ENCODE measurements at regions not wholly inside any gene's neighbourhood (a gene's known extent, or its start where the extent isn't known, plus 50 kb on each side); places are given as distances from the start of the nearest gene placed in this dataset.

DNA sequence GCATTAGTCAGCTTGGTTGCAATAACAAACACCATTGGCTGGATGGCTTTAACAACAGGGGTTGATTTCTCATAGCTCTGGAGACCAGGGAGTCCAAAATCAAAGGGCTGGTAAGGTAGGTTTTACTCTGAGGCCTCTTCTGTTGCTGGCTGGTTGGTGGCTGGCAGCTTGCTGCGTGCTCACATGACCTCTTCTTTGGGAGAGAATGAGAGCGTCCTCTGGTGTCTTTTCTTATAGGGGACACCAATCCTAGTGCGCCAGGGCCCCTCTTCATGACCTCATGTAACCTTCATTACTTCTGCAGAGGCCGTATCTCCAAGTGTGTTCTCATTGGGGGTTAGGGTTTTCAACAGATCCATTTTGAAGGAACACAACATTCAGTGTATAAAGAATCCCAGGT lies 1308.3 kb downstream of the TBC1D22A start:
- Histone ChIP-seq H3K27me3 (ENCODE audit: control insufficient read depth in 3 of 3, insufficient read depth in 3 of 3, low read depth in 1 of 3, low read length in 3 of 3) (no peaks in the 10 kb centered on the region), H3K27ac (replicated peaks; ENCODE audit: low read length) (no peak overlapping the region), H3K9ac (ENCODE audit: low read depth, low read length, poor library complexity) (no peak overlapping the region), H3K36me3 (replicated peaks in 1 of 2; ENCODE audit: control insufficient read depth in 2 of 2, insufficient read depth in 2 of 2, low read length in 2 of 2) (no peaks in the 10 kb centered on the region), H3K18ac (ENCODE audit: low read length) (no peak overlapping the region), H3K9me3 (replicated peaks in 1 of 2; ENCODE audit: control insufficient read depth in 2 of 2, insufficient read depth in 1 of 2, low read depth in 1 of 2, low read length in 2 of 2) (no peaks in the 10 kb centered on the region), H2BK15ac (ENCODE audit: low read length) (no peak overlapping the region), H2BK120ac (ENCODE audit: low read depth, low read length) (no peak overlapping the region), H4K8ac (ENCODE audit: low read depth, low read length) (no peak overlapping the region), H3K4me3 (ENCODE audit: low read length in 2 of 2) (no peak overlapping the region), H4K91ac (ENCODE audit: low read depth, low read length, poor library complexity) (no peak overlapping the region), H3K4me1 (ENCODE audit: control insufficient read depth in 2 of 2, insufficient read depth in 1 of 2, low read depth in 1 of 2, low read length in 2 of 2) (peaks cover 0 to 5% of the 10 kb centered on the region in 2 donors), H3K14ac (ENCODE audit: low read length) (no peak overlapping the region), H3K79me1 (ENCODE audit: low read depth, low read length) (no peaks in the 10 kb centered on the region), H2BK12ac (ENCODE audit: low read length) (no peak overlapping the region), H2AFZ (ENCODE audit: low read length) (no peak overlapping the region), H3K4ac (ENCODE audit: low read length) (no peak overlapping the region), H2BK5ac (ENCODE audit: low read length) (no peak overlapping the region), H3K23ac (ENCODE audit: low read depth, low read length, poor library complexity) (no peak overlapping the region), H2AK5ac (ENCODE audit: low read depth, low read length) (no peak overlapping the region), H3K4me2 (ENCODE audit: insufficient read depth, low read length, poor library complexity, severe bottlenecking) (no peak overlapping the region)
- no CpG with 5 or more reads among the region's 4 CpGs for WGBS, 2 donors (ENCODE audit: extremely low coverage in 2 of 2, insufficient read length in 2 of 2, insufficient replicate concordance in 1 of 2)
- no peak for DNase-seq (ENCODE audit: low spot score)

- Histone ChIP-seq H3K18ac (ENCODE audit: low read length) (no peak overlapping the region), H3K27ac (replicated peaks; ENCODE audit: low read length) (no peak overlapping the region), H2BK15ac (ENCODE audit: low read length) (no peak overlapping the region), H4K8ac (ENCODE audit: low read depth, low read length) (no peak overlapping the region), H2AK5ac (ENCODE audit: low read depth, low read length) (no peak overlapping the region), H3K9me3 (replicated peaks in 1 of 2; ENCODE audit: control insufficient read depth in 2 of 2, insufficient read depth in 1 of 2, low read depth in 1 of 2, low read length in 2 of 2) (no peaks in the 10 kb centered on the region), H4K91ac (ENCODE audit: low read depth, low read length, poor library complexity) (no peak overlapping the region), H3K4me3 (ENCODE audit: low read length in 2 of 2) (no peak overlapping the region), H2BK12ac (ENCODE audit: low read length) (no peak overlapping the region), H3K27me3 (ENCODE audit: control insufficient read depth in 3 of 3, insufficient read depth in 3 of 3, low read depth in 1 of 3, low read length in 3 of 3) (no peaks in the 10 kb centered on the region), H3K4ac (ENCODE audit: low read length) (no peak overlapping the region), H3K14ac (ENCODE audit: low read length) (no peak overlapping the region), H3K23ac (ENCODE audit: low read depth, low read length, poor library complexity) (no peak overlapping the region), H3K4me1 (ENCODE audit: control insufficient read depth in 2 of 2, insufficient read depth in 1 of 2, low read depth in 1 of 2, low read length in 2 of 2) (peaks cover 0 to 5% of the 10 kb centered on the region in 2 donors), H3K9ac (ENCODE audit: low read depth, low read length, poor library complexity) (no peak overlapping the region), H2AFZ (ENCODE audit: low read length) (no peak overlapping the region), H3K36me3 (replicated peaks in 1 of 2; ENCODE audit: control insufficient read depth in 2 of 2, insufficient read depth in 2 of 2, low read length in 2 of 2) (no peaks in the 10 kb centered on the region), H2BK5ac (ENCODE audit: low read length) (no peak overlapping the region), H3K4me2 (ENCODE audit: insufficient read depth, low read length, poor library complexity, severe bottlenecking) (no peak overlapping the region), H3K79me1 (ENCODE audit: low read depth, low read length) (no peaks in the 10 kb centered on the region), H2BK120ac (ENCODE audit: low read depth, low read length) (no peak overlapping the region)
- no CpG with 5 or more reads among the region's 9 CpGs for WGBS, 2 donors (ENCODE audit: extremely low coverage in 2 of 2, insufficient read length in 2 of 2, insufficient replicate concordance in 1 of 2)
- no peak for DNase-seq (ENCODE audit: low spot score)
These were observed 1307.6 kb downstream of the TBC1D22A start for GRCh38 chr22:48070083-48070482.

- H2BK5ac ChIP-seq (ENCODE audit: low read length): no peak overlapping the region
- H2BK15ac ChIP-seq (ENCODE audit: low read length): no peak overlapping the region
- no peak overlapping the region for H2AFZ ChIP-seq (ENCODE audit: low read length)
- H3K4me1 ChIP-seq (ENCODE audit: control insufficient read depth in 2 of 2, insufficient read depth in 1 of 2, low read depth in 1 of 2, low read length in 2 of 2): peaks cover 0 to 5% of the 10 kb centered on the region in 2 donors
- H3K18ac ChIP-seq (ENCODE audit: low read length): no peak overlapping the region
- no peak overlapping the region for H2AK5ac ChIP-seq (ENCODE audit: low read depth, low read length)
- H3K23ac ChIP-seq (ENCODE audit: low read depth, low read length, poor library complexity): no peak overlapping the region
- H2BK120ac ChIP-seq (ENCODE audit: low read depth, low read length): no peak overlapping the region
- no peak overlapping the region for H3K14ac ChIP-seq (ENCODE audit: low read length)
- no peak for DNase-seq (ENCODE audit: low spot score)
- H2BK12ac ChIP-seq (ENCODE audit: low read length): no peak overlapping the region
- WGBS, 2 donors (ENCODE audit: extremely low coverage in 2 of 2, insufficient read length in 2 of 2, insufficient replicate concordance in 1 of 2): no CpG with 5 or more reads among the region's 2 CpGs
- H3K4ac ChIP-seq (ENCODE audit: low read length): no peak overlapping the region
- no peaks in the 10 kb centered on the region for H3K27me3 ChIP-seq (ENCODE audit: control insufficient read depth in 3 of 3, insufficient read depth in 3 of 3, low read depth in 1 of 3, low read length in 3 of 3)
- H4K8ac ChIP-seq (ENCODE audit: low read depth, low read length): no peak overlapping the region
- H3K9ac ChIP-seq (ENCODE audit: low read depth, low read length, poor library complexity): no peak overlapping the region
- no peaks in the 10 kb centered on the region for H3K79me1 ChIP-seq (ENCODE audit: low read depth, low read length)
- H3K36me3 ChIP-seq (replicated peaks in 1 of 2; ENCODE audit: control insufficient read depth in 2 of 2, insufficient read depth in 2 of 2, low read length in 2 of 2): no peaks in the 10 kb centered on the region
- no peaks in the 10 kb centered on the region for H3K9me3 ChIP-seq (replicated peaks in 1 of 2; ENCODE audit: control insufficient read depth in 2 of 2, insufficient read depth in 1 of 2, low read depth in 1 of 2, low read length in 2 of 2)
- no peak overlapping the region for H3K27ac ChIP-seq (replicated peaks; ENCODE audit: low read length)
- no peak overlapping the region for H3K4me2 ChIP-seq (ENCODE audit: insufficient read depth, low read length, poor library complexity, severe bottlenecking)
- no peak overlapping the region for H3K4me3 ChIP-seq (ENCODE audit: low read length in 2 of 2)
- H4K91ac ChIP-seq (ENCODE audit: low read depth, low read length, poor library complexity): no peak overlapping the region
These were observed 1306.8 kb downstream of the TBC1D22A start for GRCh38 chr22:48069256-48069655.

- no peak for DNase-seq (ENCODE audit: low spot score)
- no peaks in the 10 kb centered on the region for H3K79me1 ChIP-seq (ENCODE audit: low read depth, low read length)
- H3K9me3 ChIP-seq (replicated peaks in 1 of 2; ENCODE audit: control insufficient read depth in 2 of 2, insufficient read depth in 1 of 2, low read depth in 1 of 2, low read length in 2 of 2): no peaks in the 10 kb centered on the region
- no peak overlapping the region for H3K27ac ChIP-seq (replicated peaks; ENCODE audit: low read length)
- no peak overlapping the region for H4K91ac ChIP-seq (ENCODE audit: low read depth, low read length, poor library complexity)
- H3K14ac ChIP-seq (ENCODE audit: low read length): no peak overlapping the region
- no peak overlapping the region for H3K9ac ChIP-seq (ENCODE audit: low read depth, low read length, poor library complexity)
- H3K23ac ChIP-seq (ENCODE audit: low read depth, low read length, poor library complexity): no peak overlapping the region
- no CpG with 5 or more reads among the region's 18 CpGs for WGBS, 2 donors (ENCODE audit: extremely low coverage in 2 of 2, insufficient read length in 2 of 2, insufficient replicate concordance in 1 of 2)
- H3K4me3 ChIP-seq (ENCODE audit: low read length in 2 of 2): no peak overlapping the region
- no peak overlapping the region for H2BK5ac ChIP-seq (ENCODE audit: low read length)
- H2AK5ac ChIP-seq (ENCODE audit: low read depth, low read length): no peak overlapping the region
- H3K18ac ChIP-seq (ENCODE audit: low read length): no peak overlapping the region
- H4K8ac ChIP-seq (ENCODE audit: low read depth, low read length): no peak overlapping the region
- peaks cover 0 to 5% of the 10 kb centered on the region in 2 donors for H3K4me1 ChIP-seq (ENCODE audit: control insufficient read depth in 2 of 2, insufficient read depth in 1 of 2, low read depth in 1 of 2, low read length in 2 of 2)
- no peak overlapping the region for H2BK12ac ChIP-seq (ENCODE audit: low read length)
- H3K36me3 ChIP-seq (replicated peaks in 1 of 2; ENCODE audit: control insufficient read depth in 2 of 2, insufficient read depth in 2 of 2, low read length in 2 of 2): no peaks in the 10 kb centered on the region
- H3K4ac ChIP-seq (ENCODE audit: low read length): no peak overlapping the region
- H3K27me3 ChIP-seq (ENCODE audit: control insufficient read depth in 3 of 3, insufficient read depth in 3 of 3, low read depth in 1 of 3, low read length in 3 of 3): no peaks in the 10 kb centered on the region
- H3K4me2 ChIP-seq (ENCODE audit: insufficient read depth, low read length, poor library complexity, severe bottlenecking): no peak overlapping the region
- no peak overlapping the region for H2BK15ac ChIP-seq (ENCODE audit: low read length)
- no peak overlapping the region for H2AFZ ChIP-seq (ENCODE audit: low read length)
- no peak overlapping the region for H2BK120ac ChIP-seq (ENCODE audit: low read depth, low read length)
These were observed 1306.0 kb downstream of the TBC1D22A start for GRCh38 chr22:48068323-48068885.
